Hepatocyte (in vitro differentiated cells): ENCODE measurements at regions not wholly inside any gene's neighbourhood (a gene's known extent, or its start where the extent isn't known, plus 50 kb on each side); places are given as distances from the start of the nearest gene placed in this dataset.

Source experiments
- DNase-seq: peaks from one replicate; pipeline ENCODE4 v3.0.0-alpha.2; 2016; ENCODE audit warnings: low spot score
- H2AFZ ChIP-seq: fragments of 200-600 bp; sonication (generic); 2 replicates; pipeline ENCODE4 v1.6.0; 2016; ENCODE audit warnings: antibody characterized with exemption, mild to moderate bottlenecking
- H3K27ac ChIP-seq: fragments of 200-600 bp; sonication (generic); 2 replicates; pipeline ENCODE4 v1.5.1; 2016; ENCODE audit warnings: mild to moderate bottlenecking
- H3K27me3 ChIP-seq: fragments of 200-600 bp; sonication (generic); 2 replicates; pipeline ENCODE4 v1.6.1; 2016
- H3K36me3 ChIP-seq: fragments of 200-600 bp; sonication (generic); replicated peaks from 2 replicates; pipeline ENCODE4 v1.5.1; 2016; ENCODE audit warnings: low read depth; ENCODE audit not compliant: insufficient read depth
- H3K4me1 ChIP-seq: fragments of 200-600 bp; sonication (generic); 2 replicates; pipeline ENCODE4 v1.5.1; 2016; ENCODE audit warnings: mild to moderate bottlenecking, moderate library complexity; ENCODE audit not compliant: insufficient read depth
- H3K4me2 ChIP-seq: fragments of 200-600 bp; sonication (generic); 2 replicates; pipeline ENCODE4 v1.6.0; 2016
- H3K4me3 ChIP-seq: fragments of 200-600 bp; sonication (generic); 2 replicates; pipeline ENCODE4 v1.5.1; 2016; ENCODE audit warnings: mild to moderate bottlenecking
- H3K79me2 ChIP-seq: fragments of 200-600 bp; sonication (generic); 2 replicates; pipeline ENCODE4 v1.6.0; 2017; ENCODE audit warnings: mild to moderate bottlenecking
- H3K9me2 ChIP-seq: fragments of 200-600 bp; sonication (generic); replicated peaks from 2 replicates; pipeline ENCODE4 v1.6.0; 2017; ENCODE audit warnings: mild to moderate bottlenecking; ENCODE audit not compliant: insufficient read depth
- H3K9me3 ChIP-seq: fragments of 200-600 bp; sonication (generic); 2 replicates; pipeline ENCODE4 v1.5.1; 2016; ENCODE audit warnings: low read depth, mild to moderate bottlenecking
- H4K20me1 ChIP-seq: fragments of 200-600 bp; sonication (generic); 2 replicates; pipeline ENCODE4 v1.6.0; 2016; ENCODE audit warnings: mild to moderate bottlenecking; ENCODE audit not compliant: insufficient read depth, poor library complexity, severe bottlenecking
- EZH2 ChIP-seq: fragments of 200-600 bp; sonication (generic); IDR thresholded peaks from 2 replicates; pipeline ENCODE4 v1.6.1; 2016; ENCODE audit warnings: antibody characterized with exemption, mild to moderate bottlenecking, borderline replicate concordance
- EZH2phosphoT487 ChIP-seq: fragments of 200-600 bp; sonication (generic); IDR thresholded peaks from one replicate; pipeline ENCODE4 v1.6.1; 2018; ENCODE audit warnings: antibody characterized with exemption, mild to moderate bottlenecking, low read depth, moderate library complexity; ENCODE audit not compliant: unreplicated experiment, severe bottlenecking
- WGBS: methylation state at CpG from one replicate; pipeline ENCODE4 v1.1.6; 2016; ENCODE audit warnings: low lambda C conversion rate; ENCODE audit errors: missing lambda C conversion rate; 5-methylcytosine and 5-hydroxymethylcytosine counted together
- TF ChIP-seq, protein P1 (sequence below): fragments of 200-600 bp; sonication (generic); IDR thresholded peaks from 2 replicates; pipeline ENCODE4 v1.5.1; 2016; ENCODE audit warnings: antibody characterized with exemption, mild to moderate bottlenecking; ENCODE audit not compliant: poor library complexity

DNA sequence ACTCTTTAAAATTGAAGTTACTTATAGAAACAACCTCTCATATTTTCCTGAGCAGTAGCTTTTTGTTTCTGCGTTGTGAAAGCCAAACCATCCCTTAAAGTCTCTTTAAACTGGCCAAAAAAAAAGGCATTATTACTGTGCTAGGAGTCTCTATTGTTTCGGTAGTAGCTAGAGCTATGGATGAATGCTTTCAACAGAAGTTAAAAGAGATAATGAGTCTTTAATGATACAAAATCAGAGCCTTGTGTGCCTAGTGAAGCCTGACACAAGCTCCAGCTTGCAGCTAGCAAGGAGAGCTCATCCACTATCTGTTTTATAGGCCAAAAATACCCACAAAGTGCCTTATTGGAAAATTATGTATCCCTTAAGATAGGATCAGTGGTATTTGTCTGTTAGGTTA, 360.4 kb upstream of the CDIN1 start:
- WGBS = 69% methylated on average over 2 of the region's 2 CpGs
- Histone ChIP-seq H4K20me1 (no peaks in the 10 kb centered on the region), H3K4me3 (no peak overlapping the region), H2AFZ (no peak overlapping the region), H3K27ac (no peak overlapping the region), H3K4me2 (no peak overlapping the region), H3K9me3 (no peaks in the 10 kb centered on the region), H3K27me3 (no peaks in the 10 kb centered on the region), H3K79me2 (no peaks in the 10 kb centered on the region), H3K36me3 (no peaks in the 10 kb centered on the region), H3K4me1 (no peaks in the 10 kb centered on the region), H3K9me2 (no peaks in the 10 kb centered on the region)
- no peak for TF ChIP-seq EZH2phosphoT487
- no peak for TF ChIP-seq EZH2
- TF ChIP-seq, protein P1, sequence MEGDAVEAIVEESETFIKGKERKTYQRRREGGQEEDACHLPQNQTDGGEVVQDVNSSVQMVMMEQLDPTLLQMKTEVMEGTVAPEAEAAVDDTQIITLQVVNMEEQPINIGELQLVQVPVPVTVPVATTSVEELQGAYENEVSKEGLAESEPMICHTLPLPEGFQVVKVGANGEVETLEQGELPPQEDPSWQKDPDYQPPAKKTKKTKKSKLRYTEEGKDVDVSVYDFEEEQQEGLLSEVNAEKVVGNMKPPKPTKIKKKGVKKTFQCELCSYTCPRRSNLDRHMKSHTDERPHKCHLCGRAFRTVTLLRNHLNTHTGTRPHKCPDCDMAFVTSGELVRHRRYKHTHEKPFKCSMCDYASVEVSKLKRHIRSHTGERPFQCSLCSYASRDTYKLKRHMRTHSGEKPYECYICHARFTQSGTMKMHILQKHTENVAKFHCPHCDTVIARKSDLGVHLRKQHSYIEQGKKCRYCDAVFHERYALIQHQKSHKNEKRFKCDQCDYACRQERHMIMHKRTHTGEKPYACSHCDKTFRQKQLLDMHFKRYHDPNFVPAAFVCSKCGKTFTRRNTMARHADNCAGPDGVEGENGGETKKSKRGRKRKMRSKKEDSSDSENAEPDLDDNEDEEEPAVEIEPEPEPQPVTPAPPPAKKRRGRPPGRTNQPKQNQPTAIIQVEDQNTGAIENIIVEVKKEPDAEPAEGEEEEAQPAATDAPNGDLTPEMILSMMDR = no peak
- DNase-seq = no peak

- Histone ChIP-seq H3K9me3 (no peaks in the 10 kb centered on the region), H3K9me2 (no peaks in the 10 kb centered on the region), H3K36me3 (no peaks in the 10 kb centered on the region), H3K4me1 (no peaks in the 10 kb centered on the region), H4K20me1 (no peaks in the 10 kb centered on the region), H3K27ac (no peak overlapping the region), H3K4me3 (no peak overlapping the region), H2AFZ (no peak overlapping the region), H3K27me3 (no peaks in the 10 kb centered on the region), H3K4me2 (no peak overlapping the region), H3K79me2 (no peaks in the 10 kb centered on the region)
- no peak for DNase-seq
- TF ChIP-seq EZH2 = no peak
- TF ChIP-seq, protein P1 = no peak
- 90% methylated on average over 1 of the region's 1 CpG for WGBS
These were observed 357.4 kb upstream of the CDIN1 start for GRCh38 chr15:36221992-36222391.

GRCh38 chr15:36230776-36231175, 348.6 kb upstream of the CDIN1 start:
- Histone ChIP-seq H2AFZ (no peak overlapping the region), H3K79me2 (no peaks in the 10 kb centered on the region), H4K20me1 (no peaks in the 10 kb centered on the region), H3K36me3 (no peaks in the 10 kb centered on the region), H3K9me2 (no peaks in the 10 kb centered on the region), H3K4me1 (no peaks in the 10 kb centered on the region), H3K9me3 (no peaks in the 10 kb centered on the region), H3K27me3 (no peaks in the 10 kb centered on the region), H3K27ac (no peak overlapping the region), H3K4me2 (no peak overlapping the region), H3K4me3 (no peak overlapping the region)
- no peak for DNase-seq
- 69% methylated on average over 2 of the region's 2 CpGs for WGBS
- no peak for TF ChIP-seq EZH2
- no peak for TF ChIP-seq EZH2phosphoT487
- TF ChIP-seq, protein P1 = no peak

- WGBS = 14% methylated on average over 1 of the region's 1 CpG
- Histone ChIP-seq H2AFZ (no peak overlapping the region), H3K4me2 (no peak overlapping the region)
These were observed 346.9 kb upstream of the CDIN1 start for GRCh38 chr15:36232491-36232890.

More at GRCh38 chr15:36232491-36232890, 346.9 kb upstream of the CDIN1 start:
- H4K20me1 ChIP-seq = no peaks in the 10 kb centered on the region
- H3K4me3 ChIP-seq = no peak overlapping the region
- no peaks in the 10 kb centered on the region for H3K36me3 ChIP-seq
- no peak for DNase-seq
- H3K79me2 ChIP-seq = no peaks in the 10 kb centered on the region
- no peaks in the 10 kb centered on the region for H3K4me1 ChIP-seq
- no peaks in the 10 kb centered on the region for H3K9me2 ChIP-seq
- TF ChIP-seq EZH2 (no peak), EZH2phosphoT487 (no peak)
- TF ChIP-seq, protein P1 = no peak
- H3K9me3 ChIP-seq = no peaks in the 10 kb centered on the region
- no peak overlapping the region for H3K27ac ChIP-seq
- no peaks in the 10 kb centered on the region for H3K27me3 ChIP-seq
